ENCODE measurements at regions not wholly inside any gene's neighbourhood (a gene's known extent, or its start where the extent isn't known, plus 50 kb on each side); places are given as distances from the start of the nearest gene placed in this dataset.

DNA sequence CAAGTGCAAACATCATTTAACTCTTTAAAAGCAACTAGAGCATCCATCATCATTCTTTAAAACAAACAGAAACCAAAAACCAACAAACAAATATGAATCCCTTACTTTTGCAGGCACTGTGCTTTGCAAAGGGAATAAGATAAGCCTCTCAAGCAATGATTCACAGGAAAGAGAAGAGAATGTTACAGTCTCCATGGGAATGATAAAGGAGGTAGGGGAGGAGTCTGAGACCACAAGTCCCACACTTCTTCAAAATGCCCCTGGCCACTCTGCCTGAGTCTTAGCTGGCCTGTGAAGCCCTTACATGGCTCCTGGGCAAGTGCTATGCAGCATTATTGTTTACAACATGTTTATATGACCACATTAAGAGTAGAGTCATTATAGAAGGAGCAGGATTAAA is 257.7 kb upstream of the MARCKS start:
- no peak for DNase-seq (ENCODE audit: low read depth)
- in situ Hi-C loops (cut with HindIII; ENCODE audit: low sequenced_read_pairs), result no loop called here
- H3K4me3 ChIP-seq (ENCODE audit: low read depth, low read length), result no peak overlapping the region
- TF ChIP-seq, protein P1, sequence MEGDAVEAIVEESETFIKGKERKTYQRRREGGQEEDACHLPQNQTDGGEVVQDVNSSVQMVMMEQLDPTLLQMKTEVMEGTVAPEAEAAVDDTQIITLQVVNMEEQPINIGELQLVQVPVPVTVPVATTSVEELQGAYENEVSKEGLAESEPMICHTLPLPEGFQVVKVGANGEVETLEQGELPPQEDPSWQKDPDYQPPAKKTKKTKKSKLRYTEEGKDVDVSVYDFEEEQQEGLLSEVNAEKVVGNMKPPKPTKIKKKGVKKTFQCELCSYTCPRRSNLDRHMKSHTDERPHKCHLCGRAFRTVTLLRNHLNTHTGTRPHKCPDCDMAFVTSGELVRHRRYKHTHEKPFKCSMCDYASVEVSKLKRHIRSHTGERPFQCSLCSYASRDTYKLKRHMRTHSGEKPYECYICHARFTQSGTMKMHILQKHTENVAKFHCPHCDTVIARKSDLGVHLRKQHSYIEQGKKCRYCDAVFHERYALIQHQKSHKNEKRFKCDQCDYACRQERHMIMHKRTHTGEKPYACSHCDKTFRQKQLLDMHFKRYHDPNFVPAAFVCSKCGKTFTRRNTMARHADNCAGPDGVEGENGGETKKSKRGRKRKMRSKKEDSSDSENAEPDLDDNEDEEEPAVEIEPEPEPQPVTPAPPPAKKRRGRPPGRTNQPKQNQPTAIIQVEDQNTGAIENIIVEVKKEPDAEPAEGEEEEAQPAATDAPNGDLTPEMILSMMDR (IDR thresholded peaks at IDR 0.05; ENCODE audit: low read depth, low read length, missing control alignments), result no peak

DNA sequence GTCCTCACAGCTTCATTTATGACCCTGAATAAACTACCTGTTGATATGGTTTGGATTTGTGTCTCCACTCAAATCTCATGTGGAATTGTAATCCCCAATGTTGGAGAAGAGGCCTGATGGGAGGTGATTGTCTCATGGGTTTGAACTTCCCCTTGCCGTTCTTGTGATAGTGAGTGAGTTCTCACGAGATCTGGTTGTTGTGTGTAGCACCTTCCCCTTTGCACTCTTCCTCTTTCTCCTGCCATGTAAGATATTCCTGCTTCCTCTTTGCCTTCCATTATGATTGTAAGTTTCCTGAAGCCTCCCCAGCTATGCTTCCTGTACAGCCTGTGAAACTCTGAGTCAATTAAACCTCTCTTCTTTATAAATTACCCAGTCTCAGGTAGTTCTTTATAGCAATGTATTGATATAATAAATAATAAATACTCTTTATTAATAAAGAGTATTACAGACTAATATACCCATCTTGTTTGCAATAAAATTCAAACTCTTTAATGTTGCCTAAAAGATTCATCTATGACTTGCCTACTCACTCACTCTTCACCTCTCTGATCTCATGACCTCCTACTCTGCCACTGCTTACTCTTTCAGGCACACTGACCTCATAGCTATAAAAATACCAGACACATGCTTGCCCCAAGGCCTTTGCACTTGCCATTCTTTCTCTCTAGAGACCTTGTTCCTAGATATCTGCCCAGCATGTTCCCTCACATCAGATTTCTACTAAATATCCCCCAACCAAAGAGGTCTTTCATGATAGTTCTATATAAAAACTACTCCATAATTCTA is 256.4 kb upstream of the MARCKS start:
- no peak for DNase-seq (ENCODE audit: low read depth)
- in situ Hi-C loops (cut with HindIII; ENCODE audit: low sequenced_read_pairs), result no loop called here
- TF ChIP-seq, protein P1 (IDR thresholded peaks at IDR 0.05; ENCODE audit: low read depth, low read length, missing control alignments), result no peak
- H3K4me3 ChIP-seq (ENCODE audit: low read depth, low read length), result no peak overlapping the region

DNA sequence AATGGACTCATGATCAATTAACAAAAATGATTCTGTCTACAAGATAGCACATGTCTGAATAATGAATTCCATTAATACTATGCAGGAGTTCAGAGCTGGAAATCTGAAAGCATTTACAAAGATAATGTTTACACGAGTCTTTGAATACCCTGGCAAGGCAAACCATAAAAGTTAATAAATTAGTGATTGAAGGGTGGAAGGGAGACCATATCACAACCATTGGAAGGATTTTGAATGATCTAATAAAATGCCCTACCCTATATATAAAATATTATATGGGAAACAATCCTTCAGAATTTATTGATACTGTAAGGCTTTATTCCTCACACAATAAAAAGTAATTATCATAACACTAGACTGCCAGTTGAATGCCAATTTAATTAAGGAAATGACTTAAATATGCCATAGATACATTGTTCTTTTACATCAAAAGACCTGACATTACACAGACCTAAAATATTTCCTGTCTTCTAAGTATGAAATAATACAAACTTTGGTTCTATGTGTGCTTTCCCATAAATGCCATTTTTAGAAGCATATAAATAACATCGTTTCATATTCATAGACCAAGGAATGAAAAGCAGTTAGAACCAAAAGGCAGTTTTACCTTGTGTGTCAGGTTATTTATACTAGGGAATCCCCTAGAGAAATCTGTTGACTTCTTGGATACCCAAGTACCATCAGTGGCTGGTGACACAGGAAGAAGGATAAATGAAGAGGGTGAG is 249.2 kb upstream of the MARCKS start:
- no peak for DNase-seq (ENCODE audit: low read depth)
- TF ChIP-seq, protein P1 (IDR thresholded peaks at IDR 0.05; ENCODE audit: low read depth, low read length, missing control alignments), result no peak
- H3K4me3 ChIP-seq (ENCODE audit: low read depth, low read length), result no peak overlapping the region
- in situ Hi-C loops (cut with HindIII; ENCODE audit: low sequenced_read_pairs), result no loop called here

DNA sequence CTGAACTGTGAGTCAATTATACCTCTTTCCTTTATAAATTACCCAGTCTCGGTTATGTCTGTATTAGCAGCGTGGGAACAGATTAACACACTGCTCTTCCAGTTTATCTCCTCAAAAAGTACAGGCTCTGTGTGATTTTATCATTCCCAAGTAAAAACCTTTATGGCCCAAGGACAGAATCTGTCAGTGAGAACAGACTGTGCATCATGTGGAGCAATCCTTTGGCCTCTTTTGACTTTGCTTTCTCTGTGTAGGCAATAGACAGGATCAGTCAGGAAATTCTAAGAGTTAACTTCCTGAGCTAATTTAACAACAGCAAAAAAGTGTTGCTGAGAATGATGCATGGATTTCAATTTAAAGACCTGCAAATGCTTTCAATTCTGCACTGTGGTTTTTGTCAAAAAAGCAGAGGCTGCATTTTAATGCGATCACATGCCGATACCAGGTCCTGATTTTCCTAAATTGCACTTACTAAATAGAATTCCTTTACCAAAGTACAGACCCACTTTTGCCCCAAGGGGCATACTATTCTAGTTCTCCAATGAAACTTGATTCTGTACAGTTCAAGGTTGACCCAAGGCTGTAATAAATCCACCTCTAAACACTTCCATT is 246.7 kb upstream of the MARCKS start:
- DNase-seq (ENCODE audit: low read depth), result no peak
- in situ Hi-C loops (cut with HindIII; ENCODE audit: low sequenced_read_pairs), result no loop called here
- TF ChIP-seq, protein P1 (IDR thresholded peaks at IDR 0.05; ENCODE audit: low read depth, low read length, missing control alignments), result no peak
- H3K4me3 ChIP-seq (ENCODE audit: low read depth, low read length), result no peak overlapping the region

DNA sequence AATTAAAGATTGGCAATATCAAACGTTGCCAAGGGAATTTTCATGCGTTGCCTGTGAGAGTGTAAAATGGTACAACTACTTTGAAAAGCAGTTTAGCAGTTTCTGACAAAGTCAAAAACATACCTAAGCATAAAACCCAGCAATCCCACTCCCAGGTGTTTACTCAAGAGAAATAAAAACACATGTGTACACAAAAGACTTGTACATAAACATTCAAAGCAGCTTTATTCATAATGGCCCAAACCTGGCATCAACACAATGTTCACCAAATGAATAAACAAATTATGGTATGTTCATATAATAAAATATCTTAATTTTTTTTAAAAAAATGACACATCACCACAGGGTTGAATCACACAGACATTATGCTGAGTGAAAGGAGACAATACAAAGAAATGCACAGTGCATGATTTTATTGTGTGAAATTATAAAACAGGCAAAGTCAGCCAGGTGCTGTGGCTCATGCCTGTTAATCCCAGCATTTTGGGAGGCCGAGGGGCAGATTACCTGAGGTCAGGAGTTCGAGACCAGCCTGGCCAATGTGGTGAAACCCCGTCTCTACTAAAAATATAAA is 240.4 kb upstream of the MARCKS start:
- in situ Hi-C loops (cut with HindIII; ENCODE audit: low sequenced_read_pairs), result no loop called here
- H3K4me3 ChIP-seq (ENCODE audit: low read depth, low read length), result no peak overlapping the region
- TF ChIP-seq, protein P1 (IDR thresholded peaks at IDR 0.05; ENCODE audit: low read depth, low read length, missing control alignments), result no peak
- no peak for DNase-seq (ENCODE audit: low read depth)

DNA sequence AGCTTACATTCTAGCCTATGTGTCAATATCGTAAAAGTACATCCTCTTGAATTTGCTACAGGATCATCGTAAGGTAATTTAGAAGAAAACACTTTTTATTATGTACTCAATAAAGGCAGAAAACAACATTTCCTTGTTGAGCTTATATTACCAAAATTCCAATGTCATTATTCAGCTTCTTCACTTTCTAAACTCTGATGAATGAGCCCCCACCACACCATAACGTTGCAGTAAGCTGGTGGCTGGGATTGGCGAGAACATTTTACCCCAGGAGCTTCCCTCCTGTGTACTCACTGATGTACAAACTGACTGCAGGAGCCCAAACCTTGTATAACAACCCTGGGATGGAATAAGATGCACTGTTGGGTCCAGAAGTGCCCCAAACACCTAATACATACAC is 238.1 kb upstream of the MARCKS start:
- DNase-seq (ENCODE audit: low read depth), result no peak

More for the DNA sequence above, 238.1 kb upstream of the MARCKS start:
- TF ChIP-seq, protein P1 (IDR thresholded peaks at IDR 0.05; ENCODE audit: low read depth, low read length, missing control alignments), result no peak
- in situ Hi-C loops (cut with HindIII; ENCODE audit: low sequenced_read_pairs), result no loop called here
- no peak overlapping the region for H3K4me3 ChIP-seq (ENCODE audit: low read depth, low read length)

Measured in astrocyte of the cerebellum (primary cell).